Heart left ventricle (tissue), 13 donors: ENCODE measurements at regions not wholly inside any gene's neighbourhood (a gene's known extent, or its start where the extent isn't known, plus 50 kb on each side); places are given as distances from the start of the nearest gene placed in this dataset.

Experiments
- POLR2A ChIP-seq, 2 donors: fragments of 450-650 bp; IDR thresholded peaks; one replicate each; pipeline ENCODE4 v1.6.1; 2017; ENCODE audit warnings: antibody characterized with exemption in 2 of 2, mild to moderate bottlenecking in 2 of 2, moderate library complexity in 2 of 2
- TF ChIP-seq, protein P1 (sequence below), 12 donors: fragments of 200-600 bp; sonication (generic) in 4 of 12; IDR thresholded peaks; one replicate each; pipeline versions ENCODE4 v1.5.0 to v1.8.0; 2018 to 2022; ENCODE audit warnings: antibody characterized with exemption in 12 of 12, mild to moderate bottlenecking in 5 of 12
- donor health status: ischemic (EF 13 %, LVEDD 7.1; RV severe dilation, severe dysfunction).
- donor health status: DM: no; HTN: yes; CAD: no.
- donor health status: DM: no; HTN: no; CAD: no.
- donor health status: ischemic (EF 25% LVEDD 6.9; RV normal size, moderate dysfunction).
- donor health status: ischemic (EF 25% LVEDD 5.7; RV mildly dilated, moderate dysfunction).
- donor health status: ischemic (EF 35%, LVEDD 5.7; RV mildly dilated, moderate dysfunction).
- donor health status: nonischemic (EF 11% LVEDD 7.7; RV severe dilation, severe dysfunction).
- donor health status: DM: yes; HTN: yes; CAD: no.
- donor health status: PGD.
- donor health status: ischemic (EF 29% LVEDD 5.4; RV normal size, mild dysfunction).
- donor health status: nonischemic (EF 23%, LVEDD 6.1; RV moderate dilation, normal function).

DNA sequence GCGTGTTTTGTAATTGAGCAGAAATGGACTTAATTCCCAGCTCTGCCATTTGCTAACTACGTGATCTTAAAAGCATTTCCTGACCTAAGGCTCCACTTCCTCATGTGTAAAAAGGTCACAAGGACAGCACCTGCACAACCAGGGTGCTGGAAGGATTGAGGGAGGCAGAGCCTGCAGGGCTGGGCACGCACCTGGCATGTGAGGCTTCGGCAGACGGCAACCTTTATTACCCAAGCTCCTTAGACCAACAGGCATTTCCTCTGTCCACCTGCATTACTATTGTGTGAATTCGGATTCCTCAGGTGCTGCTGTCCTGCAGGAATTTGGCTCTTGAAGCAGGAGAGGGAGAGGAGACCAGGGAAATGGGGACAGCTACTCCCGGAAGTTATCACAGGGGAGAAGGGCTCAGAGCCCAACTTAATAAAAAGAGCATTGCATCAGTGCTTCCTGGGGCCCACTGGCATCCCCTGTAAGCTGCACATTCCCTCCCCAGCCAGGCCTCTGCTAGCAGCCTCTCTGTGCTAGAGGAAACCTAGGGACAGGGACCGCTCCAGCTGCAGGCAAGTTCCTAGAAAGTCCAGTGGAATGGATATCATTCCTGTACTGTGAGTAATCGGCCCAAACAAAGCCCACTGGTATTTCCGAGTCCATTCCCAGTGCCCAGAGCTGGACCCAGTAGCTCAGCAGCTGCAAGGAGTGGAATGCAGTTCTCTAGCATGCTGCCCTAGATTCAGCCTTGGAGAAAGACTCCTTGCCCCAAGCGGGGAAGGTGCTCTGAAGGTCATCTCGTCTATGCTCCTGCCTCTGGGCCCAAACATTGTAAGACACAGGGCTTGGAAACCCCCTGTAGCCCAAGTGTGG lies 157.1 kb upstream of the CCND2 start:
- TF ChIP-seq, protein P1, sequence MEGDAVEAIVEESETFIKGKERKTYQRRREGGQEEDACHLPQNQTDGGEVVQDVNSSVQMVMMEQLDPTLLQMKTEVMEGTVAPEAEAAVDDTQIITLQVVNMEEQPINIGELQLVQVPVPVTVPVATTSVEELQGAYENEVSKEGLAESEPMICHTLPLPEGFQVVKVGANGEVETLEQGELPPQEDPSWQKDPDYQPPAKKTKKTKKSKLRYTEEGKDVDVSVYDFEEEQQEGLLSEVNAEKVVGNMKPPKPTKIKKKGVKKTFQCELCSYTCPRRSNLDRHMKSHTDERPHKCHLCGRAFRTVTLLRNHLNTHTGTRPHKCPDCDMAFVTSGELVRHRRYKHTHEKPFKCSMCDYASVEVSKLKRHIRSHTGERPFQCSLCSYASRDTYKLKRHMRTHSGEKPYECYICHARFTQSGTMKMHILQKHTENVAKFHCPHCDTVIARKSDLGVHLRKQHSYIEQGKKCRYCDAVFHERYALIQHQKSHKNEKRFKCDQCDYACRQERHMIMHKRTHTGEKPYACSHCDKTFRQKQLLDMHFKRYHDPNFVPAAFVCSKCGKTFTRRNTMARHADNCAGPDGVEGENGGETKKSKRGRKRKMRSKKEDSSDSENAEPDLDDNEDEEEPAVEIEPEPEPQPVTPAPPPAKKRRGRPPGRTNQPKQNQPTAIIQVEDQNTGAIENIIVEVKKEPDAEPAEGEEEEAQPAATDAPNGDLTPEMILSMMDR (IDR thresholded peaks at IDR 0.05) = no peak
- TF ChIP-seq POLR2A (IDR thresholded peaks at IDR 0.05) = no peak
